ENCODE measurements at regions not wholly inside any gene's neighbourhood (a gene's known extent, or its start where the extent isn't known, plus 50 kb on each side); places are given as distances from the start of the nearest gene placed in this dataset.
"Not testable (repeated sequence)": the region's sequence is repeated elsewhere in the genome, so short reads cannot be mapped to it uniquely, and the experiment has no call there.

DNA sequence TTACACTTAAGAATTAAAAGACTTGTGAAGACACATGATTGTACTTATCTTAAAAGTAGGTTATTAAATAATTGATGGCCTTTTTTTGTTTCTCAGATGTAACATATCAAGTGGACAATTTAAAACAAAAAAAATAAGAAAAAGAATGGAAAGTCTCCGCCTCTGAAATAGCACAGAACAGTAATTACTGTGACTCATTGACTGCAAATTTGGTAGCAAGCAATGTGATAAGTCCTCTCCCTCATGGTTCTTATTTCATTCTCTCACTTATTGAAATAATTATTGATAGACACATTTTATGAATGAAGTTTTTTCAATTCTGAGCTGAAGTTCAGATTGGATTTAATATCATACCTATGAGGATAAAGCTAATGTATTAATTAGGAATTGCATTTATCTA lies 717.9 kb upstream of the LUZP2 start:
- peaks cover 0 to 5% (median 0%) of the 10 kb centered on the region in 11 donors for H3K9me3 Mint-ChIP-seq
- H3K4me3 ChIP-seq (ENCODE audit: low read length), result no peak overlapping the region
- H3K27me3 Mint-ChIP-seq, result no peaks in the 10 kb centered on the region
- no peak overlapping the region for H3K27ac Mint-ChIP-seq
- H3K27ac ChIP-seq (ENCODE audit: low read depth, low read length), result no peak overlapping the region
- ATAC-seq (no peak), DNase-seq (no peak)
- no peak overlapping the region for H3K4me3 Mint-ChIP-seq
- H3K4me1 Mint-ChIP-seq, result no peaks in the 10 kb centered on the region
- H3K36me3 ChIP-seq (ENCODE audit: control insufficient read depth in 2 of 3, insufficient read depth in 3 of 3, low read length in 3 of 3), result no peaks in the 10 kb centered on the region
- no peaks in the 10 kb centered on the region for H3K27me3 ChIP-seq (ENCODE audit: control insufficient read depth in 2 of 2, insufficient read depth in 2 of 2, low read length in 2 of 2)
- ChIA-PET POLR2A (no interaction called here), CTCF (no interaction called here)
- no peaks in the 10 kb centered on the region for H3K4me1 ChIP-seq (ENCODE audit: control insufficient read depth in 2 of 2, insufficient read depth in 2 of 2, low read length in 2 of 2)
- intact Hi-C loops (cut with micrococcal nuclease), result no loop called here
- H3K36me3 Mint-ChIP-seq, result no peaks in the 10 kb centered on the region
- H3K9me3 ChIP-seq (ENCODE audit: control insufficient read depth in 2 of 3, low read length in 3 of 3), result no peaks in the 10 kb centered on the region

DNA sequence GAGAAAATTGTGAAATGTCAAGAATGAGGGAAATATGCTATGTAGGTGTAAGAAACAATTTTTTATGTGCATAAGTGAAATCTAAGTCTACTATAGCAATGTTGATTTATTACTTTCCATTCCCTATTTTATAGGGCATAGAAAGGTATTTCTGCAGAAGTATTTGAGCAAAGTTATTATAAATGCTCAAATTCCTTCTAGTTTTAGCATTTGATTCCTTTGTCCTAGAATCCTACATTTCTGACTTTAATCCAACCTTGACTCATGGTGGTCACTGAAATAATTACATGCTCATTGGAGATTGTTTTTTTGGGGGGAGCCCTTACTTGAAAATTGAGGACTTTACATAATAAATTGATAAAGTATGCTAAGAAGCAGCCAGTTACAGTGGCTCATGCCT lies 716.6 kb upstream of the LUZP2 start:
- no peaks in the 10 kb centered on the region for H3K27me3 Mint-ChIP-seq
- H3K4me1 Mint-ChIP-seq, result no peaks in the 10 kb centered on the region
- Histone ChIP-seq H3K27ac (ENCODE audit: low read depth, low read length) (no peak overlapping the region), H3K27me3 (ENCODE audit: control insufficient read depth in 2 of 2, insufficient read depth in 2 of 2, low read length in 2 of 2) (no peaks in the 10 kb centered on the region), H3K36me3 (ENCODE audit: control insufficient read depth in 2 of 3, insufficient read depth in 3 of 3, low read length in 3 of 3) (no peaks in the 10 kb centered on the region), H3K4me1 (ENCODE audit: control insufficient read depth in 2 of 2, insufficient read depth in 2 of 2, low read length in 2 of 2) (no peaks in the 10 kb centered on the region), H3K4me3 (ENCODE audit: low read length) (no peak overlapping the region), H3K9me3 (ENCODE audit: control insufficient read depth in 2 of 3, low read length in 3 of 3) (no peaks in the 10 kb centered on the region)
- CTCF ChIA-PET, result no interaction called here
- DNase-seq, result no peak
- POLR2A ChIA-PET, result no interaction called here
- H3K27ac Mint-ChIP-seq, result no peak overlapping the region
- intact Hi-C loops (cut with micrococcal nuclease), result no loop called here
- no peak overlapping the region for H3K4me3 Mint-ChIP-seq
- H3K36me3 Mint-ChIP-seq, result no peaks in the 10 kb centered on the region
- H3K9me3 Mint-ChIP-seq, result peaks cover 0 to 5% (median 0%) of the 10 kb centered on the region in 11 donors
- ATAC-seq, result no peak

DNA sequence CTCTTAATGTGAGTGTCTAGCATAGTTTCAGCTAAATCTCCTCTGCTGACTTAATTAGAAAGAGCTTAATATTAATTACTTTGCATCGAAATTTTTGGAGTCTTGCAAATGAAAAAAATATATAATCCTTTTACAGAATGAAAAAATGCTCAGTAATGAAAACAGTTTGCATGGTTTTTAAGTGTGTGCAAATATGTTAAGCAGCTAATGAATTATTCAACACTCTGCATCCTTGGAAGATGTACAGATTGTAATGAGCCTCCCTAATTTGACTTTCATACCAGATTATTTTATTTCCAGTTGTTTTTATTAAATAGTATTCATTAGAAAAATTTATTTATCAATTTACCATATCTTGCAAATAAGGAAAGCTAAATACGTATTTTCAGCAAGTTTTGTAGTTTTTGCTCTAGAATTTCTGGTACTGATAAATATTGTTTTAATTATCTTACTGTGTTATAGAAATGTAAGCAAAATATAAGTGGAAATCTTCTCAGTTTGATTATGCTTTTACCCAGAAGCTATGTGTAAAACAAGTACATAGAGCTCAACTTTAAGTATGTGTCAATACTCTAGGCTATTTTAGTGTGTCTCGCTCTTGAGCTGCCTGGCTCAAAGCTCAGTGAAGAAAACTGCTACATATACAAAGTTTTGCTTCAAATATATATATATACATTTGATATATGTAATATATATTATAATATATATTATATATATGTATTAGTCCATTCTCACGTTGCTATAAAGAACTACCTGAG lies 714.9 kb upstream of the LUZP2 start:
- no peaks in the 10 kb centered on the region for H3K9me3 ChIP-seq (ENCODE audit: control insufficient read depth in 2 of 3, low read length in 3 of 3)
- intact Hi-C loops (cut with micrococcal nuclease), result no loop called here
- no peak for DNase-seq
- no peaks in the 10 kb centered on the region for H3K36me3 Mint-ChIP-seq
- no peak overlapping the region for H3K27ac Mint-ChIP-seq
- no peaks in the 10 kb centered on the region for H3K4me1 Mint-ChIP-seq
- no peak overlapping the region for H3K27ac ChIP-seq (ENCODE audit: low read depth, low read length)
- H3K4me3 ChIP-seq (ENCODE audit: low read length), result no peak overlapping the region
- ChIA-PET CTCF (interaction anchor here (0.6 kb wide), 1 partner anchor 478 kb away, joined by 3 read pairs; no protein-coding TSS in a partner anchor), POLR2A (no interaction called here)
- H3K36me3 ChIP-seq (ENCODE audit: control insufficient read depth in 2 of 3, insufficient read depth in 3 of 3, low read length in 3 of 3), result no peaks in the 10 kb centered on the region
- H3K4me3 Mint-ChIP-seq, result no peak overlapping the region
- peaks cover 0 to 10% (median 0%) of the 10 kb centered on the region in 11 donors for H3K9me3 Mint-ChIP-seq
- no peak for ATAC-seq
- H3K27me3 Mint-ChIP-seq, result no peaks in the 10 kb centered on the region
- no peaks in the 10 kb centered on the region for H3K27me3 ChIP-seq (ENCODE audit: control insufficient read depth in 2 of 2, insufficient read depth in 2 of 2, low read length in 2 of 2)
- H3K4me1 ChIP-seq (ENCODE audit: control insufficient read depth in 2 of 2, insufficient read depth in 2 of 2, low read length in 2 of 2), result no peaks in the 10 kb centered on the region

DNA sequence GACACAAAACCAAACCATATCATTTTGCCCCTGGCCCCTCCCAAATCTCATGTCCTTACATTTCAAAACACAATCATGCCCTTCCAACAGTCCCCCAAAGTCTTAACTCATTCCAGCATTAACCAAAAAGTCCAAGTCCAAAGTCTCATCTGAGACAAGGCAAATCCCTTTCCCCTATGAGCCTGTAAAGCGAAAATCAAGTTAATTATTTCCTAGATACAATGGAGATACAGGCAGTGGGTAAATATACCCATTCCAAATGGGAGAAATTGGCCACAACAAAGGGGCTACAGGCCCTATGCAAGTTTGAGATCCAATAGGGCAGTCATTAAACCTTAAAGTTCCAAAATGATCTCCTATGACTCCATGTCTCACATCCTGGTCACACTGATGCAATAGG lies 709.9 kb upstream of the LUZP2 start:
- CTCF ChIA-PET, H3K27ac Mint-ChIP-seq: not testable (repeated sequence)

DNA sequence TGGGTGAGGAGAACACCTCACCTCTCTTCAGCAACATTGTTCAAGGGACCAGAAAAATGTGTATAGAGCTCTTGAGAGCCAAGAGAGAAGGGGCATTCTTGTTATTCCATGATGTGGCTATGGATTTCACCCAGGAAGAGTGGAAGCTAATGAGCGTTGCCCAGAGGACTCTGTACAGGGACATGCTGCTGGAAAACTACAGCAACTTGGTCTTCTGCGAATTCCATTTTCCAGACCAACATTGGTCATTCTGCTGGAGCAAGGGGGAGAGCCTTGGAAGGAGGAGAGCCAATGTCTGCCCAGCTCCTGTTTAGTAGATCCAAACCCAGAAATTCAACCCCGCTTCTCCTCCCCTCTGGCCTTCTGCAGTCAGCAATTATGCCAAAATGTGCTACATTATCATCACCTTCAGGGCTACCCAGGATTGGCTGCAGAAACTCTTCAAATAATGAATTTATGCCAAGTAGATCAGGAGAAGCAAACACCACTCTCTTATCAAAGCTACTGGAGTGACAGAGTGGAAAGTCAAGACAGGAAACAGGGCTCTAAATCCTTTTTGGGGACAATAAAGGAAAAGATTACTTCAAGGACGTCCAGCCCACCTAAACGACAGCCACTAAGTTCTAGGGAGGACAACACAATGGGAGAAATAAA lies 707.5 kb upstream of the LUZP2 start:
- Mint-ChIP-seq H3K36me3 (peaks cover 0 to 5% (median 0%) of the 10 kb centered on the region in 5 donors), H3K4me3 (no peak overlapping the region), H3K9me3 (peaks cover 0 to 17% (median 4%) of the 10 kb centered on the region in 11 donors), H3K27ac (no peak overlapping the region), H3K4me1 (no peaks in the 10 kb centered on the region), H3K27me3 (no peaks in the 10 kb centered on the region)
- Histone ChIP-seq H3K4me1 (ENCODE audit: control insufficient read depth in 2 of 2, insufficient read depth in 2 of 2, low read length in 2 of 2) (no peaks in the 10 kb centered on the region), H3K27ac (ENCODE audit: low read depth, low read length) (no peak overlapping the region), H3K27me3 (ENCODE audit: control insufficient read depth in 2 of 2, insufficient read depth in 2 of 2, low read length in 2 of 2) (no peaks in the 10 kb centered on the region), H3K9me3 (ENCODE audit: control insufficient read depth in 2 of 3, low read length in 3 of 3) (no peaks in the 10 kb centered on the region), H3K36me3 (ENCODE audit: control insufficient read depth in 2 of 3, insufficient read depth in 3 of 3, low read length in 3 of 3) (no peaks in the 10 kb centered on the region), H3K4me3 (ENCODE audit: low read length) (no peak overlapping the region)
- no peak for ATAC-seq
- no peak for DNase-seq
- intact Hi-C loops (cut with micrococcal nuclease), result no loop called here
- ChIA-PET CTCF (no interaction called here), POLR2A (no interaction called here)

More for the DNA sequence above, 709.9 kb upstream of the LUZP2 start:
- H3K36me3 Mint-ChIP-seq; H3K4me1 ChIP-seq (ENCODE audit: control insufficient read depth in 2 of 2, insufficient read depth in 2 of 2, low read length in 2 of 2); POLR2A ChIA-PET; H3K4me3 Mint-ChIP-seq; H3K4me1 Mint-ChIP-seq; H3K27ac ChIP-seq (ENCODE audit: low read depth, low read length); ATAC-seq; intact Hi-C loops (cut with micrococcal nuclease); DNase-seq; H3K9me3 ChIP-seq (ENCODE audit: control insufficient read depth in 2 of 3, low read length in 3 of 3); H3K4me3 ChIP-seq (ENCODE audit: low read length); H3K27me3 Mint-ChIP-seq; H3K27me3 ChIP-seq (ENCODE audit: control insufficient read depth in 2 of 2, insufficient read depth in 2 of 2, low read length in 2 of 2); H3K36me3 ChIP-seq (ENCODE audit: control insufficient read depth in 2 of 3, insufficient read depth in 3 of 3, low read length in 3 of 3): not testable (repeated sequence)
- peaks cover 0 to 15% (median 4%) of the 10 kb centered on the region in 11 donors for H3K9me3 Mint-ChIP-seq

DNA sequence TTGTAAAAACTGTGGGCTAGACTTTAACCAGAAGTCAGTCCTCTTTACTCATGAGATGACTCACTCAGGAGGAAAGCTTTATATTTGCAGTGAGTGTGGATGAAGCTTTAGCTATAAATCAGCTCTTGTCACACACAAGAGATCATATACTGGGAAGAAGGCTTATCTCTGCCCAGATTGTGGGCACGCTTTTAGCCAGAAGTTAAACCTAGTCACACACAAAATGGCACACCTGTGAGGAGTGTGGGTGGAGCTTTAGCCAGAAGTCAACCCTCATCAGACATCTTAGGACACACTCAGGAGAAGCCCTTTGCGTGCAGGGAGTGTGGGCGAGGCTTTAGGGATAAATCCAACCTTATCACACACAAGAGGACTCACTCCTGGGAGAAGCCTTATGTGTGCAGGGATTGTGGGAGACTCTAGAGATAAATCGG lies 706.9 kb upstream of the LUZP2 start:
- Mint-ChIP-seq H3K27ac (no peak overlapping the region), H3K27me3 (no peaks in the 10 kb centered on the region), H3K9me3 (peaks cover 0 to 15% (median 4%) of the 10 kb centered on the region in 11 donors), H3K4me1 (no peaks in the 10 kb centered on the region), H3K36me3 (peaks cover 0 to 5% (median 0%) of the 10 kb centered on the region in 5 donors), H3K4me3 (no peak overlapping the region)
- Histone ChIP-seq H3K27ac (ENCODE audit: low read depth, low read length) (no peak overlapping the region), H3K4me1 (ENCODE audit: control insufficient read depth in 2 of 2, insufficient read depth in 2 of 2, low read length in 2 of 2) (no peaks in the 10 kb centered on the region), H3K36me3 (ENCODE audit: control insufficient read depth in 2 of 3, insufficient read depth in 3 of 3, low read length in 3 of 3) (no peaks in the 10 kb centered on the region), H3K27me3 (ENCODE audit: control insufficient read depth in 2 of 2, insufficient read depth in 2 of 2, low read length in 2 of 2) (no peaks in the 10 kb centered on the region), H3K9me3 (ENCODE audit: control insufficient read depth in 2 of 3, low read length in 3 of 3) (no peaks in the 10 kb centered on the region), H3K4me3 (ENCODE audit: low read length) (no peak overlapping the region)
- no peak for ATAC-seq
- DNase-seq, result no peak
- CTCF ChIA-PET, result no interaction called here
- intact Hi-C loops (cut with micrococcal nuclease), result no loop called here
- POLR2A ChIA-PET, result no interaction called here

Data from naive thymus-derived CD4-positive, alpha-beta T cell (primary cell).